CD4-positive, alpha-beta memory T cell (primary cell): ENCODE measurements at regions not wholly inside any gene's neighbourhood (a gene's known extent, or its start where the extent isn't known, plus 50 kb on each side); places are given as distances from the start of the nearest gene placed in this dataset.

ENCODE experiments used
- CTCF ChIA-PET: fragments of 350-600 bp; sonication (Branson Sonifier 250); formaldehyde crosslinking; loops from one replicate; lab custom pipeline; 2021; ENCODE audit warnings: inconsistent platforms; ENCODE audit not compliant: partially characterized antibody; lab: Charles Lee
- POLR2A ChIA-PET: fragments of 350-600 bp; sonication (Branson Sonifier 250); formaldehyde crosslinking; loops from one replicate; lab custom pipeline; 2021; ENCODE audit not compliant: partially characterized antibody; lab: Charles Lee
- DNase-seq, 5 donors: peaks; one replicate each; pipeline versions ENCODE4 v3.0.0 to v3.0.0-alpha.2; 2020 to 2022; ENCODE audit warnings: mixed read lengths in 1 of 5
- H3K27ac ChIP-seq: one replicate; pipeline ENCODE4 v1.7.0; 2013; ENCODE audit warnings: low read depth, low read length
- H3K27me3 ChIP-seq: 2 replicates; pipeline ENCODE4 v1.7.0; 2013; ENCODE audit warnings: mild to moderate bottlenecking, low read length, moderate library complexity; ENCODE audit not compliant: insufficient read depth
- H3K36me3 ChIP-seq: 2 replicates; pipeline ENCODE4 v1.7.0; 2013; ENCODE audit warnings: mild to moderate bottlenecking, low read length, moderate library complexity; ENCODE audit not compliant: insufficient read depth
- H3K4me1 ChIP-seq: 2 replicates; pipeline ENCODE4 v1.7.0; 2013; ENCODE audit warnings: mild to moderate bottlenecking, low read length, moderate library complexity; ENCODE audit not compliant: insufficient read depth
- H3K4me3 ChIP-seq, 2 donors: one replicate each; pipeline ENCODE4 v1.7.0; 2013; ENCODE audit warnings: low read length in 2 of 2, mild to moderate bottlenecking in 1 of 2
- H3K9me3 ChIP-seq, 2 donors: one replicate each; pipeline ENCODE4 v1.7.0; 2013; ENCODE audit warnings: low read length in 2 of 2, control low read depth in 1 of 2; ENCODE audit not compliant: control insufficient read depth in 1 of 2
- H3K27ac Mint-ChIP-seq, 7 donors: one replicate each; pipeline ENCODE4 v1.8.0; 2020 to 2021; ENCODE audit warnings: mixed read lengths in 7 of 7, mild to moderate bottlenecking in 6 of 7, inconsistent platforms in 3 of 7, moderate library complexity in 3 of 7
- H3K27me3 Mint-ChIP-seq, 2 donors: one replicate each; pipeline ENCODE4 v1.8.0; 2020 to 2021; ENCODE audit warnings: mixed read lengths in 2 of 2
- H3K36me3 Mint-ChIP-seq, 2 donors: one replicate each; pipeline ENCODE4 v1.8.0; 2020 to 2021; ENCODE audit warnings: mixed read lengths in 2 of 2, inconsistent platforms in 1 of 2, mild to moderate bottlenecking in 1 of 2
- H3K4me1 Mint-ChIP-seq, 4 donors: one replicate each; pipeline ENCODE4 v1.8.0; 2020 to 2021; ENCODE audit warnings: mixed read lengths in 4 of 4, mild to moderate bottlenecking in 1 of 4
- H3K4me3 Mint-ChIP-seq, 8 donors: one replicate each; pipeline ENCODE4 v1.8.0; 2020 to 2021; ENCODE audit warnings: mixed read lengths in 8 of 8, mild to moderate bottlenecking in 7 of 8, moderate library complexity in 6 of 8, inconsistent platforms in 3 of 8
- H3K9me3 Mint-ChIP-seq, 8 donors: one replicate each; pipeline ENCODE4 v1.8.0; 2020 to 2021; ENCODE audit warnings: mixed read lengths in 8 of 8, mild to moderate bottlenecking in 5 of 8, inconsistent platforms in 3 of 8, moderate library complexity in 1 of 8
- intact Hi-C: fragments of 100-400 bp; cut with micrococcal nuclease; formaldehyde crosslinking; loops from one replicate; pipeline ENCODE4 v1.15.1; 2023

- Mint-ChIP-seq H3K36me3 (no peaks in the 10 kb centered on the region), H3K27me3 (peaks cover 0 to 2% of the 10 kb centered on the region in 2 donors), H3K27ac (no peak overlapping the region), H3K9me3 (no peaks in the 10 kb centered on the region), H3K4me1 (no peaks in the 10 kb centered on the region), H3K4me3 (no peak overlapping the region)
- ChIA-PET POLR2A (no interaction called here), CTCF (no interaction called here)
- H3K4me1 ChIP-seq = no peaks in the 10 kb centered on the region
- no peak for DNase-seq
- intact Hi-C loops = no loop called here
- H3K27me3 ChIP-seq = no peaks in the 10 kb centered on the region
- no peaks in the 10 kb centered on the region for H3K9me3 ChIP-seq
- H3K4me3 ChIP-seq = no peak overlapping the region
- no peaks in the 10 kb centered on the region for H3K36me3 ChIP-seq
- H3K27ac ChIP-seq = no peak overlapping the region
These were observed 62.7 kb upstream of the IL15 start for GRCh38 chr4:141573678-141574077.

- no peaks in the 10 kb centered on the region for H3K4me1 ChIP-seq
- Mint-ChIP-seq H3K4me3 (no peak overlapping the region), H3K36me3 (no peaks in the 10 kb centered on the region), H3K27ac (no peak overlapping the region), H3K4me1 (no peaks in the 10 kb centered on the region), H3K27me3 (peaks cover 0 to 2% of the 10 kb centered on the region in 2 donors), H3K9me3 (peaks cover 0 to 1% (median 0%) of the 10 kb centered on the region in 8 donors)
- H3K27ac ChIP-seq = no peak overlapping the region
- H3K36me3 ChIP-seq = no peaks in the 10 kb centered on the region
- H3K4me3 ChIP-seq = no peak overlapping the region
- ChIA-PET POLR2A (no interaction called here), CTCF (no interaction called here)
- no peaks in the 10 kb centered on the region for H3K9me3 ChIP-seq
- no peak for DNase-seq
- H3K27me3 ChIP-seq = no peaks in the 10 kb centered on the region
- intact Hi-C loops = no loop called here
These were observed 60.5 kb upstream of the IL15 start for GRCh38 chr4:141575884-141576283.

- peaks cover 0 to 4% of the 10 kb centered on the region in 2 donors for H3K27me3 Mint-ChIP-seq
These were observed 59.7 kb upstream of the IL15 start for GRCh38 chr4:141576585-141577110.

GRCh38 chr4:141578451-141578850 is 57.9 kb upstream of the IL15 start:
- H3K36me3 ChIP-seq = no peaks in the 10 kb centered on the region
- H3K4me1 Mint-ChIP-seq = no peaks in the 10 kb centered on the region
- no peaks in the 10 kb centered on the region for H3K9me3 ChIP-seq
- H3K27ac Mint-ChIP-seq = no peak overlapping the region
- CTCF ChIA-PET = no interaction called here
- POLR2A ChIA-PET = no interaction called here
- H3K9me3 Mint-ChIP-seq = peaks cover 0 to 1% (median 0%) of the 10 kb centered on the region in 8 donors
- no peak overlapping the region for H3K4me3 ChIP-seq
- intact Hi-C loops = no loop called here
- no peak overlapping the region for H3K4me3 Mint-ChIP-seq
- no peaks in the 10 kb centered on the region for H3K36me3 Mint-ChIP-seq
- no peaks in the 10 kb centered on the region for H3K4me1 ChIP-seq
- H3K27me3 Mint-ChIP-seq = peaks cover 2 to 4% of the 10 kb centered on the region in 2 donors
- no peak for DNase-seq
- H3K27ac ChIP-seq = no peak overlapping the region
- no peaks in the 10 kb centered on the region for H3K27me3 ChIP-seq

More at GRCh38 chr4:141576585-141577110, 59.7 kb upstream of the IL15 start:
- no peaks in the 10 kb centered on the region for H3K36me3 Mint-ChIP-seq
- H3K27ac Mint-ChIP-seq = no peak overlapping the region
- Histone ChIP-seq H3K27ac (no peak overlapping the region), H3K4me1 (no peaks in the 10 kb centered on the region), H3K9me3 (no peaks in the 10 kb centered on the region), H3K27me3 (no peaks in the 10 kb centered on the region), H3K4me3 (no peak overlapping the region), H3K36me3 (no peaks in the 10 kb centered on the region)
- ChIA-PET CTCF (no interaction called here), POLR2A (no interaction called here)
- intact Hi-C loops = no loop called here
- H3K4me3 Mint-ChIP-seq = no peak overlapping the region
- H3K4me1 Mint-ChIP-seq = no peaks in the 10 kb centered on the region
- DNase-seq = no peak
- peaks cover 0 to 1% (median 0%) of the 10 kb centered on the region in 8 donors for H3K9me3 Mint-ChIP-seq

GRCh38 chr4:141580523-141580922 is 55.9 kb upstream of the IL15 start:
- H3K36me3 ChIP-seq = no peaks in the 10 kb centered on the region
- H3K4me3 Mint-ChIP-seq = no peak overlapping the region
- H3K9me3 Mint-ChIP-seq = peaks cover 0 to 15% (median 0%) of the 10 kb centered on the region in 8 donors
- H3K36me3 Mint-ChIP-seq = no peaks in the 10 kb centered on the region
- no peak for DNase-seq
- intact Hi-C loops = no loop called here
- ChIA-PET POLR2A (no interaction called here), CTCF (no interaction called here)
- H3K4me1 Mint-ChIP-seq = no peaks in the 10 kb centered on the region
- no peak overlapping the region for H3K4me3 ChIP-seq
- peaks cover 2 to 4% of the 10 kb centered on the region in 2 donors for H3K27me3 Mint-ChIP-seq
- H3K4me1 ChIP-seq = no peaks in the 10 kb centered on the region
- H3K27ac Mint-ChIP-seq = no peak overlapping the region
- no peaks in the 10 kb centered on the region for H3K27me3 ChIP-seq
- no peak overlapping the region for H3K27ac ChIP-seq
- H3K9me3 ChIP-seq = no peaks in the 10 kb centered on the region
